ENCODE measurements at regions not wholly inside any gene's neighbourhood (a gene's known extent, or its start where the extent isn't known, plus 50 kb on each side); places are given as distances from the start of the nearest gene placed in this dataset.

DNA sequence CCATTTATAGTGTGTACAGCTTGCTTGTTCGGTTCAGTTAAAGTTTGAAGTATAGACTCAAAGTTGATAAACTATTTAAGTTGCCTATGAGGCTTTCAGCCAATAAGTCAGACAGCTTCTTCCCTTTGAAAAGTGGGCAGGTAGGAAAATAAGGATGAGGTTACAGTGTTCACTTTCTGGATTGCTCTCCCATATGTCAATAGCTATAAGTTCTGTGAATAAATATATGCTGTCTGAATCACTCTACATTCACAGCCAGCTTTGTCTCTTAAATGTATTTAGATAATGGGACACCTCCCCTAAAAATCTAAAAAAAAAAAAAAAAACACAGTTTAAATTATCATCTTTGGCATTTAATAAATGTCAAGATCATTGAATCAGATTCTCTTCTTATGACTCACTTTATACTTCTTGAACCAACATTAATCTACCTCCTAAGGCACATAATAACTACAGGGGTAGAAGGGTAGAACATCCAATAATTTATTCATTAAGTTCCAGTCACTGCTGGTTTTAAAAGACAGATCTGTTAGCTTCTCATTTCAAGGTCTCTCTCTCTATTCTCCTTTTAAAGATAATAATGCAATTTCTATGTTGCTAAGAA lies 126.4 kb upstream of the PCED1B start:
- Histone ChIP-seq H3K4me1 (ENCODE audit: control insufficient read depth in 1 of 2, insufficient read depth in 1 of 2, low read depth in 1 of 2, low read length in 1 of 2) (no peaks in the 10 kb centered on the region), H3K36me3 (no peaks in the 10 kb centered on the region), H3K27me3 (no peaks in the 10 kb centered on the region), H3K4me3 (ENCODE audit: low read depth in 1 of 2, low read length in 1 of 2) (no peak overlapping the region), H3K27ac (no peak overlapping the region), H3K9me3 (no peaks in the 10 kb centered on the region)
- TF ChIP-seq CTCF (IDR thresholded peaks at IDR 0.05), result no peak

GRCh38 chr12:46956451-46957035 lies 122.9 kb upstream of the PCED1B start:
- TF ChIP-seq CTCF (IDR thresholded peaks at IDR 0.05), result no peak
- Histone ChIP-seq H3K4me1 (ENCODE audit: control insufficient read depth in 1 of 2, insufficient read depth in 1 of 2, low read depth in 1 of 2, low read length in 1 of 2) (no peaks in the 10 kb centered on the region), H3K4me3 (ENCODE audit: low read depth in 1 of 2, low read length in 1 of 2) (no peak overlapping the region), H3K27me3 (no peaks in the 10 kb centered on the region), H3K9me3 (no peaks in the 10 kb centered on the region), H3K36me3 (no peaks in the 10 kb centered on the region), H3K27ac (no peak overlapping the region)

DNA sequence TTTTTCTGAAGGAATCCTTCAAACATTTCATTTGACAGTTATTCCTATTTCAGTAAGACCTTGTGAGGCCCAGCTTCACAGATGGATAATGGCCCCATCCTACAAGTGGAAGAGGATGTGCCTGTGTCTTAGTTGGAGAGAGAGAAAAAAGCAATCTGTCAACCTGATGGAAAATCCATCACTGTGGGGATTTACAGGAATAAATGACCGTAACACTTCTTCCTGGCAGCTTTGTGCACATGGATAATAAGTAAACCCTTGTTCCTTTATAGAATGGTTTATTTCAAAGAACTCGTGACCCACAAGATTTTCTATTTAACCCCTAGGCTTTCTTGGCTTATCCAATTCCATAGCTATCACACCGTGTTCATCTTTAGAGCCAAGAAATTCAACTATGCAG lies 121.4 kb upstream of the PCED1B start:
- no peak overlapping the region for H3K27ac ChIP-seq
- H3K36me3 ChIP-seq, result no peaks in the 10 kb centered on the region
- no peaks in the 10 kb centered on the region for H3K4me1 ChIP-seq (ENCODE audit: control insufficient read depth in 1 of 2, insufficient read depth in 1 of 2, low read depth in 1 of 2, low read length in 1 of 2)
- no peak for TF ChIP-seq CTCF (IDR thresholded peaks at IDR 0.05)
- no peaks in the 10 kb centered on the region for H3K27me3 ChIP-seq
- no peaks in the 10 kb centered on the region for H3K9me3 ChIP-seq
- no peak overlapping the region for H3K4me3 ChIP-seq (ENCODE audit: low read depth in 1 of 2, low read length in 1 of 2)

DNA sequence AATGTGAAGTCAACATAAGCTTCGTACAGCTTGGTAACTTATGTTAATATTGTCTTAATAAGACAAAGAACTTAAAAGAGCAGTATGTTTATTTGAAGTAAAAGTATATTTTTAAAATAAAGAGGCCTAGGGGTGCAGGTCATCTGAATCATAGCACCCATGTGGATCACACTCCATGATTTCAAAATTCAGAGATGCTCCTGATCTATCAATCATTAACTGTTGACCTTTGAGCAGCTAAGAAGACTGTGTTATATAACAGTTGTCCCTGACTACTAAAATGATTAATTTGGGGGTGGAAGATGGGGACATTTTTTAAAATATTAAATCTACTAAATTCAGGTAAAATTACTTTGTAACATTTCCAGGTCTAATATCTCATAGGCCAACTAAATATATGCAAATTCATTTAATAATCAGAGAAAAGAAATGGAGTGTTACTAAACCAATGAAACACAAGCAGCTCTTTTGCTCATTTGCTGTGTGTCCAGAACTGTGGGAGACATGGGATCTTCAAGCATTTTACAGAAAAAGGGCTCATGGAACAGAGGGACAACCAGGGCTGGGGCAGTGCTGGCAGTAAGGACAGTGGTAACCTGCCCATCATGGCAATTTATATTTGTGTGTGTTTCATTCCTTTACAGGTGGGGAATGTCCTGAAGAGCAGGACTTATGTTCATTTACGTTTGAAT lies 120.7 kb upstream of the PCED1B start:
- no peak for TF ChIP-seq CTCF (IDR thresholded peaks at IDR 0.05)
- Histone ChIP-seq H3K4me3 (ENCODE audit: low read depth in 1 of 2, low read length in 1 of 2) (no peak overlapping the region), H3K4me1 (ENCODE audit: control insufficient read depth in 1 of 2, insufficient read depth in 1 of 2, low read depth in 1 of 2, low read length in 1 of 2) (no peaks in the 10 kb centered on the region), H3K9me3 (no peaks in the 10 kb centered on the region), H3K27me3 (no peaks in the 10 kb centered on the region), H3K36me3 (no peaks in the 10 kb centered on the region), H3K27ac (no peak overlapping the region)

DNA sequence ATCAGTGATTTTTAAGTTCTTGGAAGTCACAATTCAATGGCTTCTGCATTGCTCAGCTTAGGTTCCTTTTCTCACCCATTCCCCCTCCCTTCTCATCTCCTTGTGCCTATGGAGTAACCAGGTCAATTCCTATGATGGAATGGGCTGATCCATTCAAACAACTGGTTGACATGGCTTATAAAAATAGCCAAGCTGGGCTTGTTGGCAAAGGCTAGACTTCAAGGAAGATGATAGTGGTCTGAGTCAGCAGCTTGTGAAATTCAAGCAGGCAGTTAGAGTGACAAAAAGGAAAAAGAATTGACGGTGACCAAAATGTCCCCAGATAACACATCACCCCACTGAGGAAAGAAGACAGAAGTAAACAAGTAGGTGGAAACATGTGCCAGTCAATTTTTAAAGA lies 119.9 kb upstream of the PCED1B start:
- TF ChIP-seq CTCF (IDR thresholded peaks at IDR 0.05), result no peak
- no peak overlapping the region for H3K27ac ChIP-seq
- no peaks in the 10 kb centered on the region for H3K9me3 ChIP-seq

More for the DNA sequence above, 119.9 kb upstream of the PCED1B start:
- Histone ChIP-seq H3K4me1 (ENCODE audit: control insufficient read depth in 1 of 2, insufficient read depth in 1 of 2, low read depth in 1 of 2, low read length in 1 of 2) (no peaks in the 10 kb centered on the region), H3K4me3 (ENCODE audit: low read depth in 1 of 2, low read length in 1 of 2) (no peak overlapping the region), H3K36me3 (no peaks in the 10 kb centered on the region), H3K27me3 (no peaks in the 10 kb centered on the region)
